ENCODE measurements at regions not wholly inside any gene's neighbourhood (a gene's known extent, or its start where the extent isn't known, plus 50 kb on each side); places are given as distances from the start of the nearest gene placed in this dataset.

DNA sequence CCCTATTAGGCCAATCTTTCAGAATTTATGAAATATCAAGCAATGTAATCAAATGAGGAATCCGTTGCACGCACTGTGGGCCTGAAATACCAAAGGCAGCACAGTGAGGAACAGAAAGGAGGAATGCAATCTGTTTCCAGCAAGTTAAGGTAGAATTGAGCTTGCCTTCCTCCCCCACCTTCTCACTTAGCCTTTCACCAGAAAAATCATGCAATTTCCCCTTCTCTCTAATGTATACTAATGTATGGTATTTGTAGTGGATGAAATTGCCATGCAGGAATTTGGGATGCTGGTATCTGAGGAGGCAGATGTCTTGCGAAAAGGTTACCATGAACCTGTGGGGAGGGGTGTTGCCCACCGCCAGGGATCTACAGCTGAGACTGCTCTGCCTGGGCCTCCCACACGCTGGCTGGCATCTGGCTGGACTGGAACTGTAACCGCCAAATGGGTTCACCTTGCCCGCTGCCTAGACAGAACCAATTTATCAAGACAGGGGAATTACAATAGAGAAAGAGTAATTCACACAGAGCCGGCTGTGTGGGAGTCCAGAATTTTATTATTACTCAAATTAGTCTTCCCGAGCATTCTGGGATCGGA lies 222.4 kb upstream of the MYLIP start:
- TF ChIP-seq, protein P1, sequence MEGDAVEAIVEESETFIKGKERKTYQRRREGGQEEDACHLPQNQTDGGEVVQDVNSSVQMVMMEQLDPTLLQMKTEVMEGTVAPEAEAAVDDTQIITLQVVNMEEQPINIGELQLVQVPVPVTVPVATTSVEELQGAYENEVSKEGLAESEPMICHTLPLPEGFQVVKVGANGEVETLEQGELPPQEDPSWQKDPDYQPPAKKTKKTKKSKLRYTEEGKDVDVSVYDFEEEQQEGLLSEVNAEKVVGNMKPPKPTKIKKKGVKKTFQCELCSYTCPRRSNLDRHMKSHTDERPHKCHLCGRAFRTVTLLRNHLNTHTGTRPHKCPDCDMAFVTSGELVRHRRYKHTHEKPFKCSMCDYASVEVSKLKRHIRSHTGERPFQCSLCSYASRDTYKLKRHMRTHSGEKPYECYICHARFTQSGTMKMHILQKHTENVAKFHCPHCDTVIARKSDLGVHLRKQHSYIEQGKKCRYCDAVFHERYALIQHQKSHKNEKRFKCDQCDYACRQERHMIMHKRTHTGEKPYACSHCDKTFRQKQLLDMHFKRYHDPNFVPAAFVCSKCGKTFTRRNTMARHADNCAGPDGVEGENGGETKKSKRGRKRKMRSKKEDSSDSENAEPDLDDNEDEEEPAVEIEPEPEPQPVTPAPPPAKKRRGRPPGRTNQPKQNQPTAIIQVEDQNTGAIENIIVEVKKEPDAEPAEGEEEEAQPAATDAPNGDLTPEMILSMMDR (IDR thresholded peaks at IDR 0.05) = no peak
- ATAC-seq (ENCODE audit: low FRiP score) (no peak), DNase-seq (ENCODE audit: low spot score) (no peak)

DNA sequence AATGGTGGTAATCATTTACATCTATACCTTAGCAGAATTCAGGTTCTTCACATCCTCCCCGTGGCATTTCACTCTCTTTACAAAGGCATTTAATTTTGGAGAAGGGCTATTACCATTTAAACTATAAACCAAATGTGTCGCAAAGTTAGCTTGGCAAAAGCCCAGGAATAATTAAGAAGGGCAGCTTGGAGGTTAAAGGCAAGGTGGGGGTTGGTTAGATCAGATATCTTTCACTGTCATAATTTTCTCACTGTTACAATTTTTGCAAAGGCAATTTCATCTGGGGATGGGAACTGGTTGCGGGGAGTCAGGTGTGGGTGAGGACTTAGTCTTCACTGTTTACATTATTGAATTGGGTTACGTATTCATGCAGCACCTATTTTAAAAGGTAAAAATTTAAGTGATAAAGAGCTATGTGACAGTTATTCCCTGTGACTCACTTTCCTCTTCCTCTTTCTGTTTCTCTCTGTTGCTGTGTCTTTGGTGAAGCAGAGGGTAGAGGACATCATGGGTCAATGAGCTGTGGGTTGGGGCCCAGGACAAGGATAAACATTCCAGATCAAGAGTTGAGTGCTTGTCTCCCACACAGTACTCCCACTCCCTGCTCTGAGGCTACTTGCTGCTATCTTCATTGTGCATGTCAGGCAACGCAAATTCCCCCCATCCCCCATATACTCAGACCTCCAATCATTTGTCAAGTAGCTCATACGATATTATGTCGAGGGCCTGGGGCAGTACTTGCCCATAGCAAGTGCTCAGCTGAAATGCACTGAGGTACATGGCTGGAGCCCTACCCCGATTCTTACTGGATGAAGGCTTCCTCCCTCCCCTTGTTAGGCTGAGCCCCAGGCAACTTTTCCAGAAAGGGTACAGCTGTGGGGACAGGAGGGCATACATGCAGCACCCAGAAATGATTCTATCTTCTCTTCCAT lies 223.1 kb upstream of the MYLIP start:
- TF ChIP-seq, protein P1 (IDR thresholded peaks at IDR 0.05) = no peak
- ATAC-seq (ENCODE audit: low FRiP score) = peak; percentile 17

DNA sequence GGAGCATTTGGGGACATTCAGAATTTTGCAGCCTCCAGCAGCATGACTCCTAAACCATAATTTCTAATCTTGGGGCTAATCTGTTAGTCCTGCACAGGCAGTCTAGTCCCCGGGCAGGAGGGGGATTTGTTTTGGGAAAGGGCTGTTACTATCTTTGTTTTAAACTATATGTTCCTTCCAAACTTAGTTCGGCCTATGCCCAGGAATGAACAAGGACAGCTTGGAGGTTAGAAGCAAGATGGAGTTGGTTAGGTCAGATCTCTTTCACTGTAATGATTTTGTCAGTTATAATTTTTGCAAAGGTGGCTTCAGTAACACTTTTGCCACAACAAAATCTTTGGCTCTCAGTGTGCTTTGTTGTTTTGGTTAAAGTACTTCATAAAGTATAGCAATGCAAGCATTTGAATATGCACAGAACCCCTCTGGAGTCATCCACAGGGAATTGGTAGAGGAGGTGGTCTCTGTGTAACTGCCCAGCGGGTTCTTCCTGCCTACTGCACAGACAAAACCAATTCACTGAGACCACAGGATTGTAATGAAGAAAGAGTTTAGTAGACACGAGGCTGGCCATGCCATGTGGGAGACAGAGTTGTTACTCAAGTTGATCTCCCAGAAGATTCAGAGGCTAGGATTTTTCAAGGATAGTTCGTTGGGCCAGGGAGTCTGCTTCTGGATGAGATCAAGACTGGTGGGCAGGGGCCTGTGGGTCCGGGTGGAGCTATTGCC lies 224.1 kb upstream of the MYLIP start:
- TF ChIP-seq, protein P1 (IDR thresholded peaks at IDR 0.05) = no peak
- ATAC-seq (ENCODE audit: low FRiP score) (no peak), DNase-seq (ENCODE audit: low spot score) (no peak)

More for the DNA sequence above, 223.1 kb upstream of the MYLIP start:
- no peak for DNase-seq (ENCODE audit: low spot score)

DNA sequence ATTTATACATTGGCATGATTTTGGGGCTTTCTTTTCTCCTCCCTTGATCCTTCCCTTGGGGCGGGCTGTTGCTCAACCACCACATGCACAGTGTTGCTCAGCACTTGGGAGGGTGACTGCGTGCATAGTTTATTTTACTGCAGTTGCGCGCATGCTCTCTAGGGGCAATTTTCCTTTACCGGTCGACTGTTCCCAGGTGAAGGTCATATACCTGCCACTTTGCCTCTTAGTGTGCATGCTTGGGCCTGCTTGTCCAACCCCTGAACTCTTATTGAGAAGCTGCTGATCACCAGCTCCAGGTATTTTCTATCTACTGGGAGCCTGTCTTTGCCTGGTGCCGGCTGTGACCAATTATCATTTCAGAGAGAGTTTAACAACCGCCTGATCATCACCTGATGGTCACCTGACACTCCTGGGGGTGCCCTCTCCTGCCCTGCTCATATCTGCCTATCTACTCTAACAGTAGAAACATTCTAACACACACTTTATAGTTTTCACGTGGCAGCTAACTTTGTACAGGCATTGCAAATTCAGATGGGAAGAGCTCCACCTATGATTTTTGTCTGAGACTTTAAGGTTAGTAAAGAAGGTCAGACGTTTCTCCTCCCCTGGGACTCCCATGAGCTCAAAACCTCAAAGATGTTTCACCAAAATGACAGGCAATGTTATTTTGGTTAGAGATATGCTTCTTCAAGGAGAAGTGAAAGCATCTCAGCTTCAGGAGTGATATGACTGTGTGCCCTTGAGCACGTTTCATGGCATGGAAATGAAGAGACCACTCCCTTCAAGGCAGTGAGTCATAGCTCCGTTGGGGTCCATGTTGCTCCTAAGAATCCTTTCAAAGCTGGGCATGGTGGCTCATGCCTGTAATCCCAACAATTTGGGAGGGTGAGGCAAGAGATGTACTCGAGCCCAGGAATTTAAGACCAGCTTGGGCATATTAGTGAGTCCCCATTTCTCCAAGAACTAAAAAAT lies 227.5 kb upstream of the MYLIP start:
- DNase-seq (ENCODE audit: low spot score) (no peak), ATAC-seq (ENCODE audit: low FRiP score) (no peak)
- TF ChIP-seq, protein P1 (IDR thresholded peaks at IDR 0.05) = no peak

DNA sequence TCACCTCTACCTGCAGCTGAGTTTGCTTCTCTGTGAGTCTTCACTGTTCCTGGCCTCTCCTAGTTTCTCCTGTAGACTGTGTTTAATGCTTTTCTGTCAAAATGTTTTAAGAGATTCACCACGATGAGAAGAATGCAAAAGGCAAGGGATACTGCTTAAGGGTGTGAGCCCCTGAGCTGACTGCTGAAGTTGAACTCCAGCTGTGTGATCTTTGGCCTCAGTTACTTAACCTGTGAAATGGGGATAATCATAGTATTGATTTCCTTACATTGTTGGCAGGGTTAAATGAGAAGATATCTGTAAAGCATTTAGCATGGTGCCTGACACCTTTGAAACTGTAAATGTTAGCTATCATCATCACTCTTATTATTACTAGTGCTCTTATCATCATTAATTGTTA lies 230.2 kb upstream of the MYLIP start:
- ATAC-seq (ENCODE audit: low FRiP score) (no peak), DNase-seq (ENCODE audit: low spot score) (no peak)
- TF ChIP-seq, protein P1 (IDR thresholded peaks at IDR 0.05) = no peak
